ENCODE measurements at regions not wholly inside any gene's neighbourhood (a gene's known extent, or its start where the extent isn't known, plus 50 kb on each side); places are given as distances from the start of the nearest gene placed in this dataset.
"Not testable (repeated sequence)": the region's sequence is repeated elsewhere in the genome, so short reads cannot be mapped to it uniquely, and the experiment has no call there.

- TF ChIP-seq CTCF (IDR thresholded peaks at IDR 0.05; ENCODE audit: poor library complexity); EZH2 (IDR thresholded peaks at IDR 0.05; ENCODE audit: borderline replicate concordance); EZH2phosphoT487 (IDR thresholded peaks at IDR 0.05; ENCODE audit: low read depth, severe bottlenecking, unreplicated experiment): not testable (repeated sequence)
Measured at GRCh38 chr9:39678534-39679263, 323.2 kb downstream of the SPATA31A1 start.
